Tibial nerve (tissue), 4 donors: ENCODE measurements at regions not wholly inside any gene's neighbourhood (a gene's known extent, or its start where the extent isn't known, plus 50 kb on each side); places are given as distances from the start of the nearest gene placed in this dataset.

Source experiments
- EP300 ChIP-seq, 2 donors: sonication (generic); formaldehyde crosslinking; IDR thresholded peaks; one replicate each; pipeline ENCODE4 v1.6.1; 2017; ENCODE audit warnings: antibody characterized with exemption in 2 of 2, mild to moderate bottlenecking in 1 of 2
- TF ChIP-seq, protein P1 (sequence below), 5 experiments: fragments of 200-600 bp in 3 of 5; fragments of 450-650 bp in 2 of 5; sonication (generic) in 3 of 5; IDR thresholded peaks; one replicate each; pipeline ENCODE4 v1.5.1; 2016 to 2019; ENCODE audit warnings: antibody characterized with exemption in 5 of 5, mild to moderate bottlenecking in 3 of 5, moderate library complexity in 2 of 5

- TF ChIP-seq, protein P1, sequence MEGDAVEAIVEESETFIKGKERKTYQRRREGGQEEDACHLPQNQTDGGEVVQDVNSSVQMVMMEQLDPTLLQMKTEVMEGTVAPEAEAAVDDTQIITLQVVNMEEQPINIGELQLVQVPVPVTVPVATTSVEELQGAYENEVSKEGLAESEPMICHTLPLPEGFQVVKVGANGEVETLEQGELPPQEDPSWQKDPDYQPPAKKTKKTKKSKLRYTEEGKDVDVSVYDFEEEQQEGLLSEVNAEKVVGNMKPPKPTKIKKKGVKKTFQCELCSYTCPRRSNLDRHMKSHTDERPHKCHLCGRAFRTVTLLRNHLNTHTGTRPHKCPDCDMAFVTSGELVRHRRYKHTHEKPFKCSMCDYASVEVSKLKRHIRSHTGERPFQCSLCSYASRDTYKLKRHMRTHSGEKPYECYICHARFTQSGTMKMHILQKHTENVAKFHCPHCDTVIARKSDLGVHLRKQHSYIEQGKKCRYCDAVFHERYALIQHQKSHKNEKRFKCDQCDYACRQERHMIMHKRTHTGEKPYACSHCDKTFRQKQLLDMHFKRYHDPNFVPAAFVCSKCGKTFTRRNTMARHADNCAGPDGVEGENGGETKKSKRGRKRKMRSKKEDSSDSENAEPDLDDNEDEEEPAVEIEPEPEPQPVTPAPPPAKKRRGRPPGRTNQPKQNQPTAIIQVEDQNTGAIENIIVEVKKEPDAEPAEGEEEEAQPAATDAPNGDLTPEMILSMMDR (IDR thresholded peaks at IDR 0.05) = no peak
- TF ChIP-seq EP300 (IDR thresholded peaks at IDR 0.05) = no peak
Observed at GRCh38 chr4:170652571-170652970, 562.8 kb upstream of the AADAT start.
